Prostate gland (tissue), 2 donors: ENCODE measurements at regions not wholly inside any gene's neighbourhood (a gene's known extent, or its start where the extent isn't known, plus 50 kb on each side); places are given as distances from the start of the nearest gene placed in this dataset.

Source experiments
- CTCF ChIP-seq, 4 experiments: fragments of 200-600 bp in 2 of 4; fragments of 450-650 bp in 2 of 4; sonication (generic) in 2 of 4; IDR thresholded peaks; 1 replicate in 3 of 4; 2 replicates in 1 of 4; pipeline ENCODE4 v1.5.1; 2016 to 2019; ENCODE audit warnings: antibody characterized with exemption in 4 of 4, mild to moderate bottlenecking in 2 of 4, moderate library complexity in 2 of 4
- POLR2A ChIP-seq: fragments of 450-650 bp; IDR thresholded peaks from one replicate; pipeline ENCODE4 v1.6.1; 2016; ENCODE audit warnings: antibody characterized with exemption, mild to moderate bottlenecking
- POLR2AphosphoS5 ChIP-seq: sonication (generic); formaldehyde crosslinking; IDR thresholded peaks from one replicate; pipeline ENCODE4 v1.6.1; 2017; ENCODE audit warnings: antibody characterized with exemption

DNA sequence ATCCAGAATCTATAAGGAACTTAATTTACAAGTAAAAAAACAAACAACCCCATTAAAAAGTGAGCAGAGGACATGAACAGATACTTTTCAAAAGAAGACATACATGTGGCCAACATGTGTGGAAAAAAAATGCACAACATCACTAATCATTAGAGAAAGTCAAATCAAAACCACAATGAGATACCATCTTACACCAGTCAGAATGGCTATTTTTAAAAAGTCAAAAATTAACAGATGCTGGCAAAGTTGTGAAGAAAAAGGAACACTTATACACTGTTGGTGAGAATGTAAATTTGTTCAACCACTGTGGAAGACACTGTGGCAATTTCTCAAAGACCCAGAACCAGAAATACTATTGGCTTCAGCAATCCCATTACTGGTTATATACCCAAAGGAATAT is 830.0 kb upstream of the ALCAM start:
- TF ChIP-seq CTCF (IDR thresholded peaks at IDR 0.05) (no peak), POLR2AphosphoS5 (no peak), POLR2A (no peak)
